ENCODE measurements at regions not wholly inside any gene's neighbourhood (a gene's known extent, or its start where the extent isn't known, plus 50 kb on each side); places are given as distances from the start of the nearest gene placed in this dataset.

- no peak for TF ChIP-seq CTCF (IDR thresholded peaks at IDR 0.05)
- no peak for TF ChIP-seq POLR2A (IDR thresholded peaks at IDR 0.05)
- no peak for TF ChIP-seq POLR2AphosphoS5 (IDR thresholded peaks at IDR 0.05)
Observed at GRCh38 chr1:222073307-222073995, 331.6 kb upstream of the DUSP10 start.

All from sigmoid colon (tissue), 4 donors.